KOPT-K1 (cell line): ENCODE measurements at regions not wholly inside any gene's neighbourhood (a gene's known extent, or its start where the extent isn't known, plus 50 kb on each side); places are given as distances from the start of the nearest gene placed in this dataset.
"Not testable (repeated sequence)": the region's sequence is repeated elsewhere in the genome, so short reads cannot be mapped to it uniquely, and the experiment has no call there.

Experiments
- H3K27ac ChIP-seq: fragments of 200-600 bp; sonication (generic); 2 replicates; pipeline ENCODE4 v1.5.1; 2016; ENCODE audit warnings: antibody characterized with exemption, mild to moderate bottlenecking, low read depth, low read length; ENCODE audit not compliant: poor library complexity, severe bottlenecking
- H3K36me3 ChIP-seq: fragments of 200-600 bp; sonication (generic); 2 replicates; pipeline ENCODE4 v1.5.1; 2017; ENCODE audit warnings: antibody characterized with exemption, mild to moderate bottlenecking, low read length, moderate library complexity; ENCODE audit not compliant: insufficient read depth
- H3K9me3 ChIP-seq: fragments of 200-600 bp; sonication (generic); 2 replicates; pipeline ENCODE4 v1.5.1; 2017; ENCODE audit warnings: antibody characterized with exemption, low read length, mild to moderate bottlenecking; ENCODE audit not compliant: insufficient read depth, poor library complexity, severe bottlenecking

DNA sequence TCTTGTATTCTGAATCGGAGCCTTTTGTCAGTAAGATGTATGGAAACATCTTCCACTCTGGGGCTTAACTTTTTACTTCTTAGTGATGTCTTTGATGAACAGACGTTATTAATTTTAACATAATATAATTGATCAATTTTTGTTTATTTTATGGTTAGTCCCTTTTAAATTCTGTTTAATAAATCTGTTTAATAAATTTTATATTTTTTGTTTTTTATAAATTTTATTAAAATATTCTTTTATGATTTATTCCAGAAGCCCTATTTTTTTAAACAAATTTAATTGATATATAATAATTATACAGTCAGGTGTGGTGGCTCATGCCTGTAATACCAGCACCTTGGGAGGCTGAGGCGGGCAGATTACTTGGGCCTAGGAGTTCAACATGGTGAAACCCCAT is 235.1 kb downstream of the AEBP2 start:
- Histone ChIP-seq H3K9me3 (no peaks in the 10 kb centered on the region), H3K36me3 (no peaks in the 10 kb centered on the region), H3K27ac (no peak overlapping the region)

DNA sequence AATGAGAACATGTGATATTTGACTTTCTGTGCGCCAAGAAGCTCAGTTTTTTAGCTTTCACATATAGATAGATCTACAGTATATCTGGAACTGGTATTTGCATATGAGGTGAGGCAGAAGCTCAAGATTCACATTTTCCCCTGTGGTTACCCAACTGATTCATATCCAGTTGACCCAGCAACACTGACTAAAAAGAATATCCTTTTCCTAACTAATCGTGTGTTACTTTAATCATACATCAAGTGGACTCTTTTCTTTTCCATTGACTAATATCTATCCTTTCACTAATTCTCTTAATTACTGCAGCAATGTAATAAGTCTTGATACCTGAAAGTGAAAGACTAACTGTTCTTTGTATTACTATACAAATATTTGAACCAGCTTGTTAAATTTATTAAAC is 236.1 kb downstream of the AEBP2 start:
- Histone ChIP-seq H3K27ac (no peak overlapping the region), H3K36me3 (no peaks in the 10 kb centered on the region), H3K9me3 (no peaks in the 10 kb centered on the region)

DNA sequence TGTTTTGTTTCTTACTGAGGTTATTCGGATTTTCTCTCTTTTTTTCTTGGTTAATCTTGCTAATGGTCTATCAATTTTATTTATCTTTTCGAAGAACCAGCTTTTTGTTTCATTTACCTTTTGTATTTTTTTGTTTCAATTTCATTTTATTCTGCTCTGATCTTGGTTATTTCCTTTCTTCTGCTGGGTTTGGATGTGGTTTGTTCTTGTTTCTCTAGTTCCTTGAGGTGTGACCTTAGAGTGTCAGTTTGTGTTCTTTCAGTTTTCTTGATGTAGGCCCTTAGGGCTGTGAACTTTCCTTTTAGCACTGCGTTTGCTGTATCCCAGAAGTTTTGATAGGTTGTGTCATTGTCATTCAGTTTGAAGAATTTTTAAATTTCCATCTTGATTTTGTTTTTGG is 239.2 kb downstream of the AEBP2 start:
- H3K27ac ChIP-seq = peak overlapping the region; percentile 54
- not testable (repeated sequence) for H3K36me3 ChIP-seq, H3K9me3 ChIP-seq

DNA sequence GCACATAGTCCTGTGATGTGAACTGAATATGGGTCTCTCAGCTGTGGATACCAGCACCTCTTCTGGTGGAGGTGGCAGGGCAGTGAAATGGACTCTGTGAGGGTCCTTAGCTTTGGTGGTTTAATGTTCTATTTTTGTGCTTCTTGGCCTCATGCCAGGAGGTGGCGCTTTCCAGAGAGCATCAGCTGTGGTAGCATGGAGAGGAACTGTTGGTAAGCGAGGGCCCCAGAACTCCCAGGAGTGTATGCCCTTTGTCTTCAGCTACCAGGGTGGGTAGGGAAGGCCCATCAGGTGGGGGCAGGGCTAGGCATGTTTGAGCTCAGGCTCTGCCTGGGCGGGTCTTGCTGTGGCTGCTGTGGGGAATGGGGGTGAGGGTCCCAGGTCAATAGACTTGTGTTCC is 241.7 kb downstream of the AEBP2 start:
- Histone ChIP-seq H3K27ac (no peak overlapping the region), H3K36me3 (no peaks in the 10 kb centered on the region), H3K9me3 (no peaks in the 10 kb centered on the region)

DNA sequence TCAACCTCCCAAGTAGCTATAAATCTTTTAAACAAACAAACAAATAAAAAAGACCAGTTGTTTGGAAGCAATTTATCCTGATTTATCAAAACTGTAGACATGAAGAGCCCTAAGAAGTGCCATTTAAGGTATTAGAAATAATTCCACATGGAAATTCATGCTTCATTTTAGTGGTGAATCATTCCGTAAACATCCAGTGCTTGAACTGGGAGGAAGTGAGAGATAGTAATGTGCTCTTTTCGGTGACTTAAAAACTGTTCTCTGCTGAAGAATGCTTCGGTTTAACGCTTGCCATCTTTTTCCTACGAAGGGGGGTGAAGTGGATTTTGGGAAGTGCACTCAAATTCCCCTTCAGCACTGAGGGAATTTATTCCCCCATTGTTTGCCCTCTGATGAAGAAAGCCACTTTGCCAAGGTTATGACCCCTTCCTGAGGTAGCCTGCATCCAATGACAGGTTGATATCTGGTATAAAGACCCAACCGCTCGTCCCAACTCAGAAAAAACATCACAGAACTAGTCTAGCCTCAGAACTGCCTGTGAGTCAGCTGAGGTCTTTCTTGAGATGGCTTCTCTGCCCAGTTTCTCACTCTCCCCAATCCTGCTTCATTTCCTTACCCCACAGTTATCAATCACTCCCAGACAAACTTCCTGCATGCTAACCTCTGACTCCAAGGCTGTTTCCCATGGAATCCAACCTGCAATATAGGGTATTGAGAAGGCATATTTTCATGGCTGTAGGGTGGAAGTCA is 244.1 kb downstream of the AEBP2 start:
- H3K36me3 ChIP-seq = no peaks in the 10 kb centered on the region
- H3K9me3 ChIP-seq = no peaks in the 10 kb centered on the region
- no peak overlapping the region for H3K27ac ChIP-seq

DNA sequence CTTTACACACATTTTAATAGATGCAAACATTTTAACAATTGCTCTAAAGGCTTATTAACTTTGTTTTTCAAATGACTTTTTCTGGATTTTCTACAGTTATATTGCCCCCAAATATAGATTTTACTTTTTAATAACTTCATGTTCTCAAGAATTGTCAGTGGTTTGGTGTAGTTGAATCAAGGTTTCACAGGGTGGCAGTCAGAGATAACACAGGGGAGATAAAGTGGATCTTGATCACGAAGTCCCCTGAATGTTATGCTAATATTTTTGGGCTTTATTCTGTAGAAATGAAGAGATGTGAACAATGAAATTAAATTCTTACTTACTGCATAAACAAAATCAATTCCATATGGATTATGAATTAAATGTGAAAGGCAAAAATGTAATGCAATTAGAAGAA is 248.1 kb downstream of the AEBP2 start:
- H3K36me3 ChIP-seq = no peaks in the 10 kb centered on the region
- no peaks in the 10 kb centered on the region for H3K9me3 ChIP-seq
- no peak overlapping the region for H3K27ac ChIP-seq

DNA sequence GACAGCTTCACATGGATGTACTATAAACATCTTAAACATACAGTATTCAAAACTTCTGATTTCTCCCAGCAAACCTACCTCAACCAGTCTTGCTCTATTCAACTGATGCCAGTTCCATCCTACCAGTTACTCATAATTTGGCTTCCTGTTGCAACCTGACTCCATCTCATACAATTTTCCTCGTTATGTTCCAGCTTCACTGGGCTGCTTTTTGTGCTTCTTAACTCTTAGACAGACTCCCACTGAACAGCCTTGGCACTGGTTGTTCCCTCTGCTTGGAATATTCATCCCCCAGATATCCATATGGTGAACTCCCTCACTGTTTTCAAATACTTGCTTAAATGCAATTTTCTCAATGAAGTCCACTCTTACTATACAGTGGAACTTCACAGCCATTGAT is 249.2 kb downstream of the AEBP2 start:
- Histone ChIP-seq H3K27ac (no peak overlapping the region), H3K36me3 (no peaks in the 10 kb centered on the region), H3K9me3 (no peaks in the 10 kb centered on the region)

DNA sequence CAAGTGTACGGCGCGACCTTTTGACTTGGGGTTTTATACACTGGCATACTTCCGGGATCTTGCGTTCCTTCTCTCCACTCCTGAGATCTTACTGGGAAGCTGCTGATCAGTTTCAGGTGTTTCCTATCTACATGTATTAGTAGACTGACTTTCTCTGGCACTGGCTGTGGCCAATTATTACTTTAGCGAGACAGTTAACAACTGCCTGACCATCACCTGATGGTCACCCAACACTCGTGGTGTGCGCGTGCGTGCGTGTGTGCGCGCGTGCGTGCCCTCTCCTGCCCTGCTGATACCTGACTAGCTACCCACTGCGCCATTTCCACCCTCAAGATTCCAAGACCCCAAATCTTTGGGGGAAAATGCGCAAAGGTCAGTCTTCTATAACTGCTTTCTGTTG is 249.9 kb downstream of the AEBP2 start:
- Histone ChIP-seq H3K36me3 (no peaks in the 10 kb centered on the region), H3K27ac (no peak overlapping the region), H3K9me3 (no peaks in the 10 kb centered on the region)

DNA sequence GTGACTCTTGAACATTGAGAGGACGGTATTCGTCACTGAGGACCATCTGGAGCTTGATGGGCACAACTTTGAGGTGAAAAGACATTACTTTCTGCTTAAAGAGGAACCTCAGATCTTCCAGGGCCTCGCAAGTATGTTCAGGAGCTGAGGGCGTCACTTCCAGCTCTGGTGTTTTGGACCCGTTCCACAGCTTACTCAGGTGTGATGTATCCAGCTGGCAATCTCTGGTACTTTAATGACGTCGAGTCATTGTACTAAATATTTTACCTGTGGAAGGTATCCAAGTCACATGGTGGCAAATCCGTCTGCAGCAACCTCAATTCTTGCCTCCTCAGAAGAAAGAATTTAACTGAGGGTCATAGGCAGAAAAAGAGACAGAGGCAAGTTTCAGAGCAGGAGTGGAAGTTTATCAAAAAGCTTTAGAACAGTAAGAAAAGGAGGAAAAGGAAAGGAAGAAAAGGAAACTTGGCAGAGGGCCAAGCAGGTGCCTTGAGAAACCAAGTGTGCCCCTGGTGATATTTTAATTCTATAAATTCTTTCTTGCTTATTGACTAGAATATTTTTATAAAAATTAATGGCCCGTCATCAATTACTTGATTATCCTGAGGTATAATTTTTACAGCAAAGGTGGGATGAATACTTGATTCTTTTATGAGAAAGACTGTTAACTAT is 250.6 kb downstream of the AEBP2 start:
- Histone ChIP-seq H3K9me3 (no peaks in the 10 kb centered on the region), H3K36me3 (no peaks in the 10 kb centered on the region), H3K27ac (no peak overlapping the region)

DNA sequence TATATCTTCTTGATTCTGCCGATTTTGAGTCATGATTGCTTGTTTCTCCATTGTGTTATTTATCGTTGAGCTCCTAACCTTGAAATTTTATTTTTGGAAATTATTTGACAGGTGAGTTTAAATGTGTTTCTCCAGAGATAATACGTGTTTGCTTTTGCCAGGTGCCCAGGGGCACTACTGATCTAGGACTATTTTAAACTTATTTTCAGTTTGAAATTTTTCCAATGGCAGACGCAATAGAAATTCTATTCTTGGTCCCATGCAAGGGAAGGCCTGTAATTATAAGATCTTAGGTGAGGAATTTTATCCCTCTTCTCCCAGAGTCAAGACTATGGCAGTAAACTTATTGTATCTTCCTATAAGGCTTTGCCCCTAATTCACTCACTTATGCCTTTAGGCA is 252.8 kb downstream of the AEBP2 start:
- Histone ChIP-seq H3K36me3 (no peaks in the 10 kb centered on the region), H3K9me3 (no peaks in the 10 kb centered on the region), H3K27ac (no peak overlapping the region)

DNA sequence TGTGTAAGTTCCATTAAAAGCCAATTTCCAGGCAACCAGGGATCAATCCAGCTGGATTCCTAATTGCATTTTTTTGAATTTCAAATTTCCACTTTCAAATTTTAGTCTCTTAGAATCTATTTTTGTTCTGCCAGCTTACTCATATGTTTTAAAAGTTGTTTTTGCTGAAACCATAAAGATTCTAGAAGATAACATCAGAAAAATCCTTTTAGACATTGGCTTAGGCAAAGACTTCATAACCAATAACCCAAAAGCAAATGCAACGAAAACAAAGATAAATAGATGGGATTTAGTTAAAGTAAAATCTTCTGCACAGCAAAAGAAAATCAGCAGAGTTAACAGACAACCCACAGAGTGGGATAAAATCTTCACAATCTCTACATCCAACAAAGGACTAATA is 253.3 kb downstream of the AEBP2 start:
- Histone ChIP-seq H3K36me3 (no peaks in the 10 kb centered on the region), H3K27ac (no peak overlapping the region), H3K9me3 (no peaks in the 10 kb centered on the region)

DNA sequence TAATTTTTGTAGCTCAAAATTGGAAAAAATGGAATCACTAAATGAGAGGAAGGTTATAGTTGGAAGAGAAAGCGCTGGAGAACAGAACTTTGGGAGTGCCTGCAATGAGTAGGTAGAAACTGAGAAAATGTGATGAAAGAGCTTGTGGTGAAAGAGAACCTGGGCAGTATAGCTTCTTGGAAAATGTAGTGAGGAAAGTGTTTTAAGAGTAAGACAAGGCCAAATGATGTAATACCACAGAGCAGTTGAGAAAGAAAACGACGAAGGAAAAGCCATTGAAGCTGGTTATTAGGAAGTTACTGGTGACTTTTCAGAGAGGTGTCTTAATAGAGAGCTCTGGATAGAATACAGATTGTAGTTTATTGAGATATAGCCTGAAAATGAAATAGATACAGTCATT is 255.3 kb downstream of the AEBP2 start:
- Histone ChIP-seq H3K36me3 (no peaks in the 10 kb centered on the region), H3K27ac (no peak overlapping the region), H3K9me3 (no peaks in the 10 kb centered on the region)

DNA sequence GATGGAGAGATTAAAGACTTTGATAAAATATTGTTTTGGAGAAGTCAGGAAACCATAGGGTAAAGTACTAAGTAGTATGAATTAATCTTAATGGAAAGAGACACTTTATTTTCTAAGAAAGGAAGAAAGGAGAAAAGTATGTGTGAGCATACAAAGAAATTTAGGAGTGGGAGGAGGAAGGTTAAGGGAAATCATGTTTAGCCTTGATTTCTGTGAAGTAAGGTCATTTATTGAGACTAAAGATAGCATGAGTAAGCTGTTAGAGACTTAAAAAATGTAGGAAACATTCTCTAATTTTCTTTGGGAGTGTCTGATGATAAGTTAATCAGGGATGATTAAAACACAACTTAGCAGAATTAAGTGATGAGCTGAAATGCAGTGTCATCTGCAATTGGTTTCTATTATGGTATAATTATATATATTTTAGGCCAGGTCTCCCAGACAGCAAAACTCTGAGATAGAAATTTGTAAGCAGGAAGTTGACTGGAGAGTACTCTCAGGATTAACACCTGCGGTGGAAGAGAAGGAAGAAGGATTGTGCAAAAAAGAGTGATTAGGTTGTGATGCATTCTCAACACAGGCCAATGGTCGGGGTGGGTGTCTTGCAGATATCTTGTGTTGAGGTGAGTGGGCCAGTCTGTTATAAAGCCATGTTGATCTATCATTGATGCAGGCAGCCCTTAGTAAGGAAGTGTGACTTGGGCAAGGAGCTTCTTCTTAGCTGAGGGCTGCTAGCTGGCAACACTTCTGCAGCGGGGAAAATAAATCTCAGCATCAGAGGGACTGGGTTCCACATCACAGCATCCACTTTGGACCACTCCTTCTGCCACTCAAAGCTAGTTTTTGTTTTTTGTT is 256.2 kb downstream of the AEBP2 start:
- H3K27ac ChIP-seq = no peak overlapping the region
- no peaks in the 10 kb centered on the region for H3K36me3 ChIP-seq
- H3K9me3 ChIP-seq = no peaks in the 10 kb centered on the region

DNA sequence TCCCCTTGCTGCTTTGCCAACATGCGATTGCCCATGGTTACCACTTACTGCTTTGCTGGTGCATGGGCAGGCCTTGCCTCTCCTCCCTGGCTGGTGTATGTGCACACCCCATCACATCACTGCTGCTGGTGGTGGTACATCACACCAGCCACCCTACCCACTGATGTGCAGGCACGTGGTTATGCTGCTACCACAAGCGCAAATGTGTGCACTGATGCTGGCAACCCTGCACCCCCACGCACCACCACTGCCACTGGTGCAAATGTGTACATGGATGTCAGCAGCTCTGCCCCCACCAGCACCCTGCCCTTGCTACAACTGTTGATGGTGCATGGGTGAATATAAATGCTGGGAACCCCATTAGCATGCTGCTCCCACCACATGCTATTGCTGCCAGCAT is 261.7 kb downstream of the AEBP2 start:
- H3K9me3 ChIP-seq = no peaks in the 10 kb centered on the region
- H3K36me3 ChIP-seq = no peaks in the 10 kb centered on the region
- no peak overlapping the region for H3K27ac ChIP-seq

DNA sequence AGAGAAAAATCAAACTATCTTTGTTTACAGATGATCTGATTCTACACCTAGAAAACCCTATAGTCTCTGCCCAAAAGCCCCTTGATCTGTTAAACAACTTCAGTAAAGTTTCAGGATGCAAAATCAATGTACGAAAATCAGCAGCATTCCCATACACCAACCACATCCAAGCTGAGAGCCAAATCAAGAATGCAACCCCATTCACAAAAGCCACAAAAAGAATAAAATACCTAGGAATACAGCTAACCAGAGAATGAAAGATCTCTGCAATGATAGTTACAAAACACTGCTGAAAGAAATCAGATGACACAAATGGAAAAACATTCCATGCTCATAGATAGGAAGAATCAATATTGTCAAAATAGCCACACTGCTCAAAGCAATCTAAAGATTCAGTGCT is 265.7 kb downstream of the AEBP2 start:
- no peaks in the 10 kb centered on the region for H3K36me3 ChIP-seq
- peaks cover 4% of the 10 kb centered on the region for H3K9me3 ChIP-seq
- H3K27ac ChIP-seq = no peak overlapping the region
